ENCODE measurements at regions not wholly inside any gene's neighbourhood (a gene's known extent, or its start where the extent isn't known, plus 50 kb on each side); places are given as distances from the start of the nearest gene placed in this dataset.
"Not testable (repeated sequence)": the region's sequence is repeated elsewhere in the genome, so short reads cannot be mapped to it uniquely, and the experiment has no call there.

GRCh38 chr14:104398656-104399055 lies 180.9 kb upstream of the C14orf180 start:
- DNase-seq (ENCODE audit: low spot score): no peak

DNA sequence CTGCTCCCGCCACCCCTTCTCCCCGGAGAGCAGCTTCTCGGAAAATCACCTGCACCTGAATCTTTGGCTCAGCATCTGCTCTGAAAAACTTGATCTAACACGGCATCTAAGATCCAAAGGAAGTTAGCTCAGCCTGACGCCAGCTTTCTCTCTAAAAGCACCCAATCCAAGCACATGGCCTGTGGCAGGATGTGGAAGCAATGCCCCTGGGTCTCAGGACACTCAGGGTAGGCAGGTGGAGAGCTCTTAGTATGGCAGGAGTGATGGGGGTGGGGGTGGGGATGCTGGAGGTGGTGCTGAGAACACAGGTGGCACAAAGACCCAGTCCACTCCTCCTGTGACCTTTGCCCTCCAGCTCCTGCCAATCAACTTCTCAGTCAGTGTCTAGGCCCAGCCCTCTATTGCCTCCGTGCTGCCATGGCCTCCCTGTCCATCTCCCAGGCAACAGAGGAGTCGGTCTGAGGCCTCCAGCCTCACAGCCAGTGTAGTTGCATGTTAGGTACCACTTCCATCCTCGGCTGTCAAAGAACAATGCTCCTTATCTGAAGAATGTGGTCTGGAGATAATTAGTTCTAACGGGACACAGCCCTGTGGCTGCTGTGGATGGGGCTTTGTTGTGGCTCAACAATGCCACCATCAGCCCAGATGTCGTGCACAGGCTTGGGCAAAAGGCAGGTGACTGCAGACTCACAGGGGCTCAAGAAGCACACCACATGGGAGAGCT lies 180.0 kb upstream of the C14orf180 start:
- DNase-seq (ENCODE audit: low spot score): peak; percentile 43

- no peak for DNase-seq (ENCODE audit: low spot score)
These were observed 179.2 kb upstream of the C14orf180 start for GRCh38 chr14:104400355-104400754.

DNA sequence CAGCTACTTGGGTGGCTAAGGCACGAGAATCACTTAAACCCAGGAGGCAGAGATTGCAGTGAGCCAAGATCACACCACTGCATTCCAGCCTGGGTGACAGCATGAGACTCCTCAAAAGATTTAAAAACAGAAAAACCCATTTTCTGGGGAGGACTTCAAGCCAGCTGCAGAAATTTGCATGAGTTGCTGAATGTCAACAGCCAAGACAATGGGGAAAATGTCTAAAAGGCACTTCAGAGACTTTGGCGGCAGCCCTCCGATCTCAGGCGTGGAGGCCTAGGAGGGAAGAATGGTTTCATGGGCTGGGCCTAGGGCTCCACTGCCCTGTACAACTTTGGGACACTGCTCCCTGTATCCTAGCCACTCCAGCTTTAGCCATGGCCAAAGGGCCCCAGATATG lies 177.8 kb upstream of the C14orf180 start:
- DNase-seq (ENCODE audit: low spot score): no peak

- DNase-seq (ENCODE audit: low spot score): not testable (repeated sequence)
These were observed 177.3 kb upstream of the C14orf180 start for GRCh38 chr14:104402303-104402702.

- DNase-seq (ENCODE audit: low spot score): no peak
These were observed 175.9 kb upstream of the C14orf180 start for GRCh38 chr14:104403421-104404220.

GRCh38 chr14:104404922-104405321 lies 174.6 kb upstream of the C14orf180 start:
- no peak for DNase-seq (ENCODE audit: low spot score)

GRCh38 chr14:104405360-104406226 lies 174.0 kb upstream of the C14orf180 start:
- no peak for DNase-seq (ENCODE audit: low spot score)

GRCh38 chr14:104406831-104407230 lies 172.7 kb upstream of the C14orf180 start:
- no peak for DNase-seq (ENCODE audit: low spot score)

GRCh38 chr14:104416383-104416782 lies 163.2 kb upstream of the C14orf180 start:
- no peak for DNase-seq (ENCODE audit: low spot score)

GRCh38 chr14:104419865-104420505 lies 159.6 kb upstream of the C14orf180 start:
- no peak for DNase-seq (ENCODE audit: low spot score)

GRCh38 chr14:104420523-104420922 lies 159.0 kb upstream of the C14orf180 start:
- not testable (repeated sequence) for DNase-seq (ENCODE audit: low spot score)

DNA sequence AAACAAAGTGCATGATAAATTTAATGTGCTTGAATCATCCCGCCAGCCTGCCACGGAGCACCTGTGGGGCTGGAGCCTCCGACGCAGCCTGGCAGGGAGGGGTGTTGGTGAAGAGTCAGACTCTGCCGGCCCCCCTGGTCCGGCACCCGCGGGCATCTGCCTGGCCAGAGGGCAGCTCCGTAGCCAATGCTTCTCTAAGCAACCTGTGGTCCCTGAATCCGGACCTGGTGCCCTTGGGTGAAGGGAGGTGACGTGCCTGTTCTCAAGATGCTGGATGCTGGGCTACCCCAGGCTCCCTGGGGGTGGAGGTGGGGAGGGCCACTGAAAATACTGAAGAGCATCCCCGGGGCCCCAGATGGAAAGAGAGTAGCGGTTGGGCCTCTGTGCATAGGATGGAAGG lies 158.6 kb upstream of the C14orf180 start:
- DNase-seq (ENCODE audit: low spot score): no peak

DNA sequence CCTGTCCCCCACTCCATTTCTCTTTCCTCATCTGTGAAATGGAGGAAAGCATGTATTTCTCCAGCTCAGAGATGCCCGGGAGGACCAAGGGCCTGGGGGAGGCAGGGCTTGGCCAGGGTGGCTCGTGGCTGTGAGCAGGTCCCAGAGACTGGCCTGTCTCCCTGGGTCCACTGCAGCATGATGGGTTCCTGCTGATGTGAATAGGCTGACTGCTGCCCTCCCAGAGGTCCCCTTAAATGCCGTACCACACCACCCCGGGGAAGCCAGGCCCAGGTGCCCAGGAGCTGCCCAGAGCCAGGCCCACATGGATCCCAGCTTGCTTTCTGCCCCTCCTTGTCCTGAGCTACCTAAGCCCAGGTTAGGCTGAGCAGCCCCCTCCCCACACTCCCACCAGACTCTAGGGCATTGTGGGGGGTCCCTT lies 158.2 kb upstream of the C14orf180 start:
- no peak for DNase-seq (ENCODE audit: low spot score)

DNA sequence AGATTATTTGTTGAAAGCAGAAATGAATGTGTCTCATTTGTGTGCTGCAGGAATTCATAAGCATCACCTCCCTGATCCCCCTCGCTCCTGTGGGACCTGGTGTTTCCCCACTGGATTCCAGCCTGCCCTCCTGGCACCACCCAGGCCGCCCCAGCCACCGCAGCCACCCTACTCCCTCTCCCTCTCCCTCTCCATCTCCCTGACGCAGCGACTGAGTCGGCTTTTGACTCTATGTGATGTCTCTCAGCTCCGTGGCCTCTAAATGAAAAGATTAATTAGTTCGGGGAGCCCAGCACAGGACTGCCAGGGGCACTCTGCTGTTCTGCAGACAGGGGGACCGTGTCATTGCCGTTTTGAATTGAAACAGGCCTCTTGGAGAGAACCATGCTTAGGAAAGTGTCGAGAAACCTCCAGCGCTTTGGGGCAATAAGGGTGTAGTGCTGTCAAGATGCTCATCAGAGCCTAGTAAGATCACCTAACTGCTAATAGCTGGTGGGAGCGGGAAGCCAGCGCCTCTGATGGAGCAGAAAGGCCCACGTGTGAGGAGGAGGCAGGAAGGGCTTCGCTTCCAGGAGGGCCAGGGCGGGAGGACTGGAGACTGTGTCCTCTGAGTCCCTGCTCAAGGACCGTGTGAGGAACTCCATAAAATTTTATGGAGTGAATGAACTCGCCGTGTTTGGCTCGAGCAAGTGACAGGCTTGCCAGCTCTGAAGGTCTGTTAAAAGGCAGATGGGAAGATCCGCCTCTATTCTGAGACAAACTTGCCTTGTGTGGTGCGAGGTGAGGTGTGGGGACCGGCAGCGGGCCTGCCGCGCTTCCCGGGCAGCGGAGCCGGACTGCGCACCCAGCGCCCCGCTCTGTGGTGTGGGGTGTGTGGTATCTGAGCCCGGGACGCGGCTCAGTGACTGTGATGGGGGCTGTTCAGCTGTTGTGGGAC lies 157.4 kb upstream of the C14orf180 start:
- no peak for DNase-seq (ENCODE audit: low spot score)

- no peak for DNase-seq (ENCODE audit: low spot score)
These were observed 156.5 kb upstream of the C14orf180 start for GRCh38 chr14:104422837-104423681.

GRCh38 chr14:104423701-104424405 lies 155.7 kb upstream of the C14orf180 start:
- DNase-seq (ENCODE audit: low spot score): no peak

- no peak for DNase-seq (ENCODE audit: low spot score)
These were observed 155.0 kb upstream of the C14orf180 start for GRCh38 chr14:104424406-104425072.

Measured in CD4-positive, alpha-beta T cell treated with Interleukin-6 at 100 ng/mL for 8 hours (primary cell).